Esophagus (tissue), 2 donors: ENCODE measurements at regions not wholly inside any gene's neighbourhood (a gene's known extent, or its start where the extent isn't known, plus 50 kb on each side); places are given as distances from the start of the nearest gene placed in this dataset.

Experiments
- H3K27ac ChIP-seq, 2 donors: one replicate each; pipeline ENCODE4 v1.5.1; 2013; ENCODE audit warnings: low read depth in 2 of 2, mild to moderate bottlenecking in 2 of 2, inconsistent platforms in 1 of 2, low read length in 1 of 2, moderate library complexity in 1 of 2
- H3K27me3 ChIP-seq, 2 donors: one replicate each; pipeline ENCODE4 v1.6.1; 2013; ENCODE audit warnings: low read length in 2 of 2, control low read depth in 1 of 2, mild to moderate bottlenecking in 1 of 2; ENCODE audit not compliant: insufficient read depth in 2 of 2, control insufficient read depth in 1 of 2
- H3K36me3 ChIP-seq, 2 donors: one replicate each; pipeline ENCODE4 v1.6.1; 2013; ENCODE audit warnings: low read length in 1 of 2; ENCODE audit not compliant: control insufficient read depth in 2 of 2, insufficient read depth in 2 of 2
- H3K4me1 ChIP-seq, 2 donors: one replicate each; pipeline ENCODE4 v1.6.1; 2013; ENCODE audit warnings: low read length in 1 of 2; ENCODE audit not compliant: control insufficient read depth in 2 of 2, insufficient read depth in 2 of 2
- H3K4me3 ChIP-seq, 2 donors: one replicate each; pipeline ENCODE4 v1.5.1; 2013; ENCODE audit warnings: low read length in 2 of 2, mild to moderate bottlenecking in 2 of 2, low read depth in 1 of 2, moderate library complexity in 1 of 2
- H3K9me3 ChIP-seq, 2 donors: one replicate each; pipeline ENCODE4 v1.6.1; 2013; ENCODE audit warnings: mild to moderate bottlenecking in 2 of 2, low read depth in 1 of 2, low read length in 1 of 2, moderate library complexity in 1 of 2; ENCODE audit not compliant: control insufficient read depth in 2 of 2, insufficient read depth in 1 of 2
- WGBS, 2 donors: extraction: QIAGEN DNeasy Blood & Tissue Kit; methylation state at CpG; one replicate each; pipeline ENCODE4 v1.1.7; 2013; 5-methylcytosine and 5-hydroxymethylcytosine counted together
- donor health status: healthy with polysubstance abuse.
- donor health status: Bipolar disorder and iron deficiency.

- Histone ChIP-seq H3K9me3 (no peaks in the 10 kb centered on the region), H3K4me1 (no peaks in the 10 kb centered on the region), H3K27ac (no peak overlapping the region), H3K4me3 (no peak overlapping the region), H3K36me3 (no peaks in the 10 kb centered on the region), H3K27me3 (no peaks in the 10 kb centered on the region)
- WGBS, 2 donors = 0 to 10% methylated on average over 1 of the region's 1 CpG
Measured at GRCh38 chr7:110157631-110158362, 933.1 kb upstream of the LRRN3 start.

- H3K9me3 ChIP-seq = no peaks in the 10 kb centered on the region
- WGBS, 2 donors = 82 to 86% methylated on average over 3 of the region's 3 CpGs
Measured at GRCh38 chr7:110168010-110168409, 922.9 kb upstream of the LRRN3 start.

GRCh38 chr7:110170841-110171240 is 920.1 kb upstream of the LRRN3 start:
- Histone ChIP-seq H3K4me3 (no peak overlapping the region), H3K36me3 (no peaks in the 10 kb centered on the region), H3K27ac (no peak overlapping the region), H3K9me3 (no peaks in the 10 kb centered on the region), H3K27me3 (no peaks in the 10 kb centered on the region), H3K4me1 (no peaks in the 10 kb centered on the region)
- WGBS, 2 donors = 65 to 75% methylated on average over 2 of the region's 2 CpGs

More at GRCh38 chr7:110168010-110168409, 922.9 kb upstream of the LRRN3 start:
- no peak overlapping the region for H3K27ac ChIP-seq
- H3K36me3 ChIP-seq = no peaks in the 10 kb centered on the region
- H3K27me3 ChIP-seq = no peaks in the 10 kb centered on the region
- H3K4me1 ChIP-seq = no peaks in the 10 kb centered on the region
- no peak overlapping the region for H3K4me3 ChIP-seq

- 82 to 84% methylated on average over 5 of the region's 5 CpGs for WGBS, 2 donors
- no peak overlapping the region for H3K27ac ChIP-seq
- no peaks in the 10 kb centered on the region for H3K36me3 ChIP-seq
- no peaks in the 10 kb centered on the region for H3K4me1 ChIP-seq
- H3K9me3 ChIP-seq = no peaks in the 10 kb centered on the region
- no peaks in the 10 kb centered on the region for H3K27me3 ChIP-seq
- H3K4me3 ChIP-seq = no peak overlapping the region
Measured at GRCh38 chr7:110177463-110177862, 913.5 kb upstream of the LRRN3 start.

- Histone ChIP-seq H3K4me1 (no peaks in the 10 kb centered on the region), H3K27me3 (no peaks in the 10 kb centered on the region), H3K36me3 (no peaks in the 10 kb centered on the region), H3K9me3 (no peaks in the 10 kb centered on the region), H3K27ac (no peak overlapping the region), H3K4me3 (no peak overlapping the region)
- WGBS, 2 donors = 23 to 26% methylated on average over 2 of the region's 2 CpGs
Measured at GRCh38 chr7:110179037-110179436, 911.9 kb upstream of the LRRN3 start.

- no peaks in the 10 kb centered on the region for H3K4me1 ChIP-seq
- no peaks in the 10 kb centered on the region for H3K9me3 ChIP-seq
- H3K27me3 ChIP-seq = no peaks in the 10 kb centered on the region
- no peaks in the 10 kb centered on the region for H3K36me3 ChIP-seq
- WGBS, 2 donors = 73 to 79% methylated on average over 6 of the region's 6 CpGs
- H3K27ac ChIP-seq = no peak overlapping the region
- no peak overlapping the region for H3K4me3 ChIP-seq
Measured at GRCh38 chr7:110181768-110182167, 909.2 kb upstream of the LRRN3 start.

GRCh38 chr7:110186334-110186733 is 904.6 kb upstream of the LRRN3 start:
- H3K27ac ChIP-seq = no peak overlapping the region
- no peak overlapping the region for H3K4me3 ChIP-seq
- no peaks in the 10 kb centered on the region for H3K4me1 ChIP-seq
- no peaks in the 10 kb centered on the region for H3K27me3 ChIP-seq
- H3K36me3 ChIP-seq = no peaks in the 10 kb centered on the region
- H3K9me3 ChIP-seq = no peaks in the 10 kb centered on the region
- 83 to 94% methylated on average over 2 of the region's 2 CpGs for WGBS, 2 donors

- Histone ChIP-seq H3K4me3 (no peak overlapping the region), H3K36me3 (no peaks in the 10 kb centered on the region), H3K27ac (no peak overlapping the region), H3K9me3 (no peaks in the 10 kb centered on the region), H3K4me1 (no peaks in the 10 kb centered on the region), H3K27me3 (no peaks in the 10 kb centered on the region)
- 64 to 67% methylated on average over 3 of the region's 3 CpGs for WGBS, 2 donors
Measured at GRCh38 chr7:110187877-110188554, 902.9 kb upstream of the LRRN3 start.

GRCh38 chr7:110204527-110204926 is 886.4 kb upstream of the LRRN3 start:
- Histone ChIP-seq H3K4me1 (no peaks in the 10 kb centered on the region), H3K27ac (no peak overlapping the region), H3K9me3 (no peaks in the 10 kb centered on the region), H3K36me3 (no peaks in the 10 kb centered on the region), H3K4me3 (no peak overlapping the region), H3K27me3 (no peaks in the 10 kb centered on the region)
- 82 to 84% methylated on average over 4 of the region's 4 CpGs for WGBS, 2 donors

- no peaks in the 10 kb centered on the region for H3K9me3 ChIP-seq
Measured at GRCh38 chr7:110205899-110206298, 885.0 kb upstream of the LRRN3 start.

More at GRCh38 chr7:110205899-110206298, 885.0 kb upstream of the LRRN3 start:
- no peak overlapping the region for H3K4me3 ChIP-seq
- H3K36me3 ChIP-seq = no peaks in the 10 kb centered on the region
- 26 to 31% methylated on average over 1 of the region's 1 CpG for WGBS, 2 donors
- no peaks in the 10 kb centered on the region for H3K27me3 ChIP-seq
- no peaks in the 10 kb centered on the region for H3K4me1 ChIP-seq
- H3K27ac ChIP-seq = no peak overlapping the region
